Stimulated activated naive CD4-positive, alpha-beta T cell treated with Interleukin-2 at 50 U/mL for 16 hours (primary cell): ENCODE measurements at regions not wholly inside any gene's neighbourhood (a gene's known extent, or its start where the extent isn't known, plus 50 kb on each side); places are given as distances from the start of the nearest gene placed in this dataset.
"Not testable (repeated sequence)": the region's sequence is repeated elsewhere in the genome, so short reads cannot be mapped to it uniquely, and the experiment has no call there.

Source experiments
- DNase-seq: peaks from one replicate; lab custom pipeline; 2025; lab: John Stamatoyannopoulos, UW

- no peak for DNase-seq
Observed at GRCh38 chr2:125721072-125721721, 934.8 kb upstream of the GYPC start.

- DNase-seq = no peak
Observed at GRCh38 chr2:125730921-125731320, 925.0 kb upstream of the GYPC start.

- no peak for DNase-seq
Observed at GRCh38 chr2:125736306-125736705, 919.7 kb upstream of the GYPC start.

- no peak for DNase-seq
Observed at GRCh38 chr2:125745514-125745913, 910.4 kb upstream of the GYPC start.

- no peak for DNase-seq
Observed at GRCh38 chr2:125746321-125747164, 909.4 kb upstream of the GYPC start.

DNA sequence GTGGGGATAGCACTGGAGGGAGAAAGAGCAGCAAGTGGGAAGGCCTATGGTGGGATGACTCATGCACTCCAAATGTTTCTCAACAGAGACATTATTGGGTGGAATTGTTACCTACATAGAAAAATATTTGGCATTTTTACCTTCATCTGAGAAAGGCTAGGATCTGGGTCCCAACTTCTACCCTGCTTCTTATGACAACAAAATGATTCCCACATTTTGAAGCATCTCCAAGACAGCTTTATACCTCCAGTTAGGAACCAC lies 908.9 kb upstream of the GYPC start:
- DNase-seq = no peak

- DNase-seq = no peak
Observed at GRCh38 chr2:125756431-125756830, 899.5 kb upstream of the GYPC start.

- DNase-seq = no peak
Observed at GRCh38 chr2:125796784-125797183, 859.2 kb upstream of the GYPC start.

GRCh38 chr2:125797192-125797591 lies 858.8 kb upstream of the GYPC start:
- DNase-seq = no peak

DNA sequence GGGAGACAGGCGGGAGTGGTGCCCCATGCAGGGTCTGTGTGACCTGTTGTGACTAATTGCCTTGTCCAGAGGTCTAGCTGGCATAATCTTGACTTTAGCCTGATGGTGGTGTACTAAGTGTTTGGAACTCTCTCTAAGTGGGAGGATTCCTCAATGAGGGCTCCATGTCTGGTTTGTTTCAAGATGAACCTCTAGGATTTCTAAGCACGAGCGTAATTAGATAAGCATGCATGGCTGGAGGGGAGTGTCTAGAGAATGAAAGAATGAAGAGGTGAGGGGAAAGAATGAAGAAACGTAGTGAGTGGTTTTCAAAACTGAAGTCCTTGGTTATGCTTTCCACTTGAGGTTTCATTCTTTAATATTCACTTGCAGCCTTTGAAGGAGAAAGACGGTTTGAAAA lies 833.2 kb upstream of the GYPC start:
- no peak for DNase-seq

GRCh38 chr2:125825781-125826180 lies 830.2 kb upstream of the GYPC start:
- DNase-seq = not testable (repeated sequence)

GRCh38 chr2:125837128-125837527 lies 818.8 kb upstream of the GYPC start:
- DNase-seq = no peak

DNA sequence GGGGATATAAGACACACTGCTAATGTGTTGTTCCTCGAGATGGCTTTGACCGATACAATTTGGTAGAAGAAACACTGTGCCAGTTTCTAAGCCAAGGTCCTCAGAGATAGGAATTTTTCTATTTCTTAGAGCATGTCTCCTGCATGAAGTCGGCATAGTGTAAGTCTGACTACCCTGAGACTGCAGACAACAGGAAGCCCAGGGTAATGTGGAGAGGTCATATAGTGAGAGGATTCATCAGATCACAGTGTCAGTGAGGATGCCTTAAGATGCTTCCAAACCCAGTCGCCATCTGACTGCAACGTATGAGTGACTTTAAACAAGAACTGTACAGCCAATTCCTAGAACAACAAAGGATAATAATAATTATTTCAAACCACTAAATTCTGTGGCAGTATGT lies 818.3 kb upstream of the GYPC start:
- DNase-seq = no peak

- no peak for DNase-seq
Observed at GRCh38 chr2:125839945-125840344, 816.0 kb upstream of the GYPC start.

- DNase-seq = no peak
Observed at GRCh38 chr2:125842041-125842440, 813.9 kb upstream of the GYPC start.

- DNase-seq = no peak
Observed at GRCh38 chr2:125850541-125850940, 805.4 kb upstream of the GYPC start.

DNA sequence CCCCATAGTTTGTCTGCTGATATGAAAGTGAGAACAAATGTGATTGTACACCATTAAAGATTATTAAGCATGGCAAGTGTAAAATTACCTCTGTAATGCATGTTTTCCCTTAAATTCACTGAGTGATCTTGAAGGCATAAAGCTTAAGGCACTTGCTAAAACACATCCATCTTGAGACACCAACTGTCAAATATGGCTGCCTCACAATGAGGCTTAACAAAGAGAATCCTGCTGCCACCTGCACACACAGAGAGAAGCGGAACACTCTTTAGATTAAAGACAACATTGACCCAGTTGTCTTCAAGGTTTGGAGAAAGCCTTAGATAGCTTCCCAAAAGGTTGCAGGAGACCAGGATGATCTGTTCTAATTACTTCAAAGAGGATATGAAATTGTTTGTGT lies 803.6 kb upstream of the GYPC start:
- no peak for DNase-seq

- no peak for DNase-seq
Observed at GRCh38 chr2:125853626-125854025, 802.3 kb upstream of the GYPC start.

DNA sequence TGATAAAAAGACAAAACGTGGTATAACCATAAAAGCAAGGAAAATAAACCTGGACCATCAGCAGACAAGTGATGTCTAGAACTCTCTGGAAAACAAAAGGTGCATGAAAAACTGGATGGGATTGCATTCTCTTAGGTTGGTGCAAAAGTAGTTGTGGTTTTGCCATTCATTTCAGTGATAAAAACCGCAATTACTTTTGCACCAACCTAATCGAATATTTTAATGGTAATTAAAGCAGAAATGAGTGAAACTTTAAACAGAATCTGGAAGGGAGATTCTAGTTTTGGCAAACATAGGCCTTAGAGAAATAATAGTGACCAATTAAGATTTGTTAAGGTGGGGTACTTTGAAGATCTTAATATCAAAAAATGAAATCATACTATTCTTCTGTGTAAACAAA lies 800.8 kb upstream of the GYPC start:
- no peak for DNase-seq

GRCh38 chr2:125857971-125858794 lies 797.8 kb upstream of the GYPC start:
- no peak for DNase-seq

- DNase-seq = no peak
Observed at GRCh38 chr2:125861461-125861860, 794.5 kb upstream of the GYPC start.

- no peak for DNase-seq
Observed at GRCh38 chr2:125867908-125868307, 788.0 kb upstream of the GYPC start.

- DNase-seq = no peak
Observed at GRCh38 chr2:125870264-125870663, 785.7 kb upstream of the GYPC start.
